Caco-2 (cell line): ENCODE measurements at regions not wholly inside any gene's neighbourhood (a gene's known extent, or its start where the extent isn't known, plus 50 kb on each side); places are given as distances from the start of the nearest gene placed in this dataset.

Experiments used
- BruUV-seq: library from RNA; stranded (reverse); fragments of 400-500 nt; replicated peaks from 2 replicates; lab custom pipeline; 2021; lab: Mats Ljungman, UMichigan
- CTCF ChIA-PET: fragments of 300-600 bp; sonication (Branson Sonifier 250); formaldehyde crosslinking; loops from one replicate; lab custom pipeline; 2022; ENCODE audit warnings: antibody characterized with exemption; lab: Charles Lee
- POLR2A ChIA-PET: fragments of 300-600 bp; sonication (Branson Sonifier 250); formaldehyde crosslinking; loops from one replicate; lab custom pipeline; 2022; ENCODE audit warnings: antibody characterized with exemption; lab: Charles Lee
- DNase-seq, 2 experiments: peaks; one replicate each; pipeline versions ENCODE4 v3.0.0 to v3.0.0-alpha.2; 2020 to 2022
- H3K27me3 ChIP-seq: replicated peaks from 2 replicates; pipeline ENCODE4 v1.6.0; 2011; ENCODE audit warnings: low read length; ENCODE audit not compliant: control insufficient read depth, insufficient read depth
- H3K36me3 ChIP-seq: 2 replicates; pipeline ENCODE4 v1.5.1; 2011; ENCODE audit warnings: low read length; ENCODE audit not compliant: control insufficient read depth, insufficient read depth
- H3K4me1 ChIP-seq: fragments of 250-450 bp; sonication (Bioruptor Pico); 2 replicates; pipeline ENCODE4 v1.5.1; 2020; ENCODE audit warnings: mild to moderate bottlenecking
- H3K4me3 ChIP-seq: 2 replicates; pipeline ENCODE4 v1.5.1; 2011; ENCODE audit warnings: low read depth, mild to moderate bottlenecking, control low read depth, low read length
- H3K9me3 ChIP-seq: fragments of 250-450 bp; sonication (Bioruptor Pico); 2 replicates; pipeline ENCODE4 v1.5.1; 2020; ENCODE audit warnings: mild to moderate bottlenecking, moderate library complexity
- H3K27ac Mint-ChIP-seq: one replicate; pipeline ENCODE4 v1.8.0; 2022; ENCODE audit warnings: mixed read lengths; ENCODE audit not compliant: unreplicated experiment
- H3K27me3 Mint-ChIP-seq: one replicate; pipeline ENCODE4 v1.8.0; 2022; ENCODE audit warnings: mixed read lengths; ENCODE audit not compliant: insufficient read depth, unreplicated experiment
- H3K36me3 Mint-ChIP-seq: one replicate; pipeline ENCODE4 v1.8.0; 2022; ENCODE audit warnings: mild to moderate bottlenecking, mixed read lengths; ENCODE audit not compliant: insufficient read depth, unreplicated experiment
- H3K4me1 Mint-ChIP-seq: one replicate; pipeline ENCODE4 v1.8.0; 2022; ENCODE audit warnings: low read depth, mixed read lengths; ENCODE audit not compliant: unreplicated experiment
- H3K4me3 Mint-ChIP-seq: one replicate; pipeline ENCODE4 v1.8.0; 2022; ENCODE audit warnings: mild to moderate bottlenecking, moderate library complexity, mixed read lengths; ENCODE audit not compliant: unreplicated experiment
- H3K9me3 Mint-ChIP-seq: one replicate; pipeline ENCODE4 v1.8.0; 2022; ENCODE audit warnings: mixed read lengths; ENCODE audit not compliant: unreplicated experiment
- intact Hi-C: fragments of 100-400 bp; cut with micrococcal nuclease; formaldehyde crosslinking; loops from one replicate; pipeline ENCODE4 v1.10.0; 2022; ENCODE audit not compliant: unreplicated experiment
- TF ChIP-seq, protein P1 (sequence below), 2 experiments: fragments of 200-600 bp in 1 of 2; IDR thresholded peaks; 1 replicate in 1 of 2; 2 replicates in 1 of 2; pipeline versions ENCODE4 v1.5.1 to v1.8.0; 2011 to 2022; ENCODE audit warnings: antibody characterized with exemption in 1 of 2, control low read depth in 1 of 2, inconsistent platforms in 1 of 2, low read depth in 1 of 2, low read length in 1 of 2, mild to moderate bottlenecking in 1 of 2, moderate library complexity in 1 of 2; ENCODE audit not compliant: insufficient read depth in 1 of 2, severe bottlenecking in 1 of 2, unreplicated experiment in 1 of 2

DNA sequence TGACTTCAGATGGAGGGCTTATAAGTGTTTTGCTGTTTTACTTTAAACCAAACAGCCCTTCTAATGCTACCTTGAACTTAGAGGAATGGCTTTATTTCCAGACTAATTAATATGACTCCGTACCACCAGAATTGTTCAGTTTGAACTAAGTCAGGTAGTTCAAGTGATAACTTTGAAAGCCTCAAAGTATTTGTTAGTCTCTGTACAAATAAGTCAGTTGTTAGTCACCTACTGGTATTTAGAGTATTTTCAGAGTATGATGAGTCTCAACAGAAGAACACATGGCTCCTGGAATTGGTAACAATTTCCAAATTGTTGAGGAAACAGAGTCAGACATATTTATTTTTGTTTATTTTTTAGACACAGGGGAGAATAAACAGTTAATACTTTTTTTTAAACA, 381.8 kb upstream of the NRXN1 start:
- H3K36me3 ChIP-seq = no peaks in the 10 kb centered on the region
- H3K27me3 ChIP-seq = no peaks in the 10 kb centered on the region
- CTCF ChIA-PET = no interaction called here
- Mint-ChIP-seq H3K9me3 (no peaks in the 10 kb centered on the region), H3K4me3 (no peak overlapping the region), H3K36me3 (no peaks in the 10 kb centered on the region), H3K4me1 (no peaks in the 10 kb centered on the region), H3K27ac (no peak overlapping the region), H3K27me3 (peaks cover 2% of the 10 kb centered on the region)
- TF ChIP-seq, protein P1, sequence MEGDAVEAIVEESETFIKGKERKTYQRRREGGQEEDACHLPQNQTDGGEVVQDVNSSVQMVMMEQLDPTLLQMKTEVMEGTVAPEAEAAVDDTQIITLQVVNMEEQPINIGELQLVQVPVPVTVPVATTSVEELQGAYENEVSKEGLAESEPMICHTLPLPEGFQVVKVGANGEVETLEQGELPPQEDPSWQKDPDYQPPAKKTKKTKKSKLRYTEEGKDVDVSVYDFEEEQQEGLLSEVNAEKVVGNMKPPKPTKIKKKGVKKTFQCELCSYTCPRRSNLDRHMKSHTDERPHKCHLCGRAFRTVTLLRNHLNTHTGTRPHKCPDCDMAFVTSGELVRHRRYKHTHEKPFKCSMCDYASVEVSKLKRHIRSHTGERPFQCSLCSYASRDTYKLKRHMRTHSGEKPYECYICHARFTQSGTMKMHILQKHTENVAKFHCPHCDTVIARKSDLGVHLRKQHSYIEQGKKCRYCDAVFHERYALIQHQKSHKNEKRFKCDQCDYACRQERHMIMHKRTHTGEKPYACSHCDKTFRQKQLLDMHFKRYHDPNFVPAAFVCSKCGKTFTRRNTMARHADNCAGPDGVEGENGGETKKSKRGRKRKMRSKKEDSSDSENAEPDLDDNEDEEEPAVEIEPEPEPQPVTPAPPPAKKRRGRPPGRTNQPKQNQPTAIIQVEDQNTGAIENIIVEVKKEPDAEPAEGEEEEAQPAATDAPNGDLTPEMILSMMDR (IDR thresholded peaks at IDR 0.05; ENCODE audit: insufficient read depth in 1 of 2, low read depth in 1 of 2, low read length in 1 of 2, severe bottlenecking in 1 of 2, unreplicated experiment in 1 of 2) = no peak
- H3K4me3 ChIP-seq = no peak overlapping the region
- no peaks in the 10 kb centered on the region; the same call in 1 of the 2 replicates for H3K9me3 ChIP-seq
- POLR2A ChIA-PET = no interaction called here
- BruUV-seq = no TSS peak
- no peak for DNase-seq
- H3K4me1 ChIP-seq = no peaks in the 10 kb centered on the region
- intact Hi-C loops = no loop called here

DNA sequence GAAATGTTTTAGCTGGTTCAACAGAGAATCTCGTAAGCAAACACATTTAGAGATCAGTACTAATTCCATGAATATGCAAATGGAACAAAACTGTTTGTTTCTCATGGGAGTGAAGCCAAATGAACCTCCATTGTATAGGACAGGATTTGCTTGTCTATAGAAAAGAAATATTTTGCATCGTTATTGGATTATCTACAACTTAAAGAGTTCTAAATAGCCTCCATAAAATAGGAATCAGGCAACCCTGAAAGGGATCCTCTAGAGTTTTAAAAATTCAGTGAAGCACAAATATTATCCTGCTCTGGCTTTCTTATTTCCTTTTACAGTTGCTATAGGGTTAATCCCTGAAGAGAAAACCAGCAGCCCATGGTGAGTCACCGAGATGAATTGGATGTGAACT, 378.4 kb upstream of the NRXN1 start:
- no peak for DNase-seq
- Histone ChIP-seq H3K36me3 (no peaks in the 10 kb centered on the region), H3K4me1 (no peaks in the 10 kb centered on the region), H3K27me3 (no peaks in the 10 kb centered on the region), H3K4me3 (no peak overlapping the region), H3K9me3 (no peaks in the 10 kb centered on the region)
- H3K4me3 Mint-ChIP-seq = no peak overlapping the region
- ChIA-PET POLR2A (no interaction called here), CTCF (no interaction called here)
- H3K4me1 Mint-ChIP-seq = no peaks in the 10 kb centered on the region
- H3K27me3 Mint-ChIP-seq = peaks cover 4% of the 10 kb centered on the region
- no TSS peak for BruUV-seq
- no peaks in the 10 kb centered on the region for H3K36me3 Mint-ChIP-seq
- intact Hi-C loops = no loop called here
- H3K27ac Mint-ChIP-seq = no peak overlapping the region
- H3K9me3 Mint-ChIP-seq = no peaks in the 10 kb centered on the region
- TF ChIP-seq, protein P1 (IDR thresholded peaks at IDR 0.05; ENCODE audit: insufficient read depth in 1 of 2, low read depth in 1 of 2, low read length in 1 of 2, severe bottlenecking in 1 of 2, unreplicated experiment in 1 of 2) = no peak

DNA sequence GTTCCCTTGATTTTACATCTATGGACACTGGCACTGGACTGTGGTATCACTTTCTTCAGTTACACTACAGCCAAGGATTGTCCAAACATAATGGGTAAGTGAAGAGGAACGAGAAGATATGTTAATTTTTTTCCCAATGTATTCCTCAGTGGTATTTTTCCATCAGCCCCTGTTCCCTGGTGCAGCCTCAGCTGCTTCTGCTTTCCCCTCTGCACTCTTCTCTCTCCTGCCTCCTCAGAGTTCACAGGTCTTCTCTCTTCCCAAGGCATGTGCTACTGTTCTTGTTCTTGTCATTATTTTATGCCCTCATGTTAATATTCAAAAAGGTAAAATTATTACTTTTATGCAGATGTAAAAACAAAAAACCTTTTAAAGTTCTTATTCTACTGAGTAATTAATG, 378.0 kb upstream of the NRXN1 start:
- Mint-ChIP-seq H3K4me3 (no peak overlapping the region), H3K36me3 (no peaks in the 10 kb centered on the region), H3K4me1 (no peaks in the 10 kb centered on the region), H3K9me3 (no peaks in the 10 kb centered on the region), H3K27me3 (peaks cover 3% of the 10 kb centered on the region), H3K27ac (no peak overlapping the region)
- ChIA-PET POLR2A (no interaction called here), CTCF (no interaction called here)
- no peaks in the 10 kb centered on the region for H3K36me3 ChIP-seq
- intact Hi-C loops = no loop called here
- BruUV-seq = no TSS peak
- H3K4me3 ChIP-seq = no peak overlapping the region
- no peaks in the 10 kb centered on the region for H3K4me1 ChIP-seq
- H3K27me3 ChIP-seq = no peaks in the 10 kb centered on the region
- no peak for DNase-seq
- no peaks in the 10 kb centered on the region for H3K9me3 ChIP-seq
- TF ChIP-seq, protein P1 (IDR thresholded peaks at IDR 0.05; ENCODE audit: insufficient read depth in 1 of 2, low read depth in 1 of 2, low read length in 1 of 2, severe bottlenecking in 1 of 2, unreplicated experiment in 1 of 2) = no peak
